ENCODE measurements at regions not wholly inside any gene's neighbourhood (a gene's known extent, or its start where the extent isn't known, plus 50 kb on each side); places are given as distances from the start of the nearest gene placed in this dataset.

DNA sequence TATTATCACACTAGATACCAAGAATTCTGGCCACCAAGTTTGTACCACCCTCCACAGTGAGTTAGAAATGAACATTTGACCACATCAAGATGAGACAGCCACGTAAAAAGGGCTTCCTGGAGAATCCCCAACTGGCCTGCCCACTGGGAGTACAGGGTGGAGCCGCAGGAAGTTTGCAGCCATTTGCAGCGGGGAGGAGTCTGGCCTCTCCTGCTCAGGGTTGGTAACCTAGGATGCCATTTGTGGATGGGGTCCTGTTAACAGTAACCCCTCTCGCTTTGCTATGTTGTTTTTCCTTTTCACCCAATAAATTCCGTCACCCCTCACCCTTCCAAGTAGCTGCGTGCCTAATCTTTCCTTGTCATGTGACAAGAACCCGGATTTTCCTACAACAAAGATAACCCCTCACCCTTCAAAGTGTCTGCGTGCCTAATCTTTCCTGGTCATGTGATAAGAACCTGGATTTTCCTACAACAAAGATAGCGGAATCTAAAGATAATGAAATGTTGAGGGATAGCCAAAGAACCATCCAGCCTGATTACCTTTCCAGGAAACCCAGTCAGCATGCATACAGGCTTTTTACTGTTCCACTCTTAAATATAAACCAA, 245.4 kb downstream of the NAF1 start:
- intact Hi-C loops (cut with micrococcal nuclease; ENCODE audit: unreplicated experiment) (no loop called here), in situ Hi-C loops (cut with MboI) (no loop called here)
- ChIA-PET POLR2A (no interaction called here), SMC1A (ENCODE audit: uncharacterized antibody, unreplicated experiment) (interaction anchor here (0.6 to 1.7 kb wide), 4 partner anchors 9 to 296 kb away, joined by 3 to 5 read pairs (median 4); no protein-coding TSS in a partner anchor), RAD21 (ENCODE audit: unreplicated experiment) (no interaction called here), CTCF (interaction anchor here (0.8 kb wide), 1 partner anchor 15 kb away, joined by 3 read pairs; no protein-coding TSS in a partner anchor)
- Histone ChIP-seq H3K4me3 (no peak overlapping the region), H3K4me1 (ENCODE audit: control insufficient read depth, insufficient read depth, low read length) (no peaks in the 10 kb centered on the region), H3K9me3 (replicated peaks; ENCODE audit: control insufficient read depth, insufficient read depth, low read length) (no peaks in the 10 kb centered on the region; the same call in 2 of the 3 replicates), H3K27ac (ENCODE audit: control insufficient read depth, insufficient read depth) (no peak overlapping the region), H3K9ac (ENCODE audit: control insufficient read depth, insufficient read depth, low read length) (no peak overlapping the region), H4K20me1 (ENCODE audit: control insufficient read depth, insufficient read depth) (no peaks in the 10 kb centered on the region), H3K4me2 (ENCODE audit: control insufficient read depth, insufficient read depth) (no peak overlapping the region), H2AFZ (ENCODE audit: control insufficient read depth, low read depth, low read length) (no peak overlapping the region), H3K27me3 (replicated peaks in 1 of 2; ENCODE audit: control insufficient read depth in 2 of 2, insufficient read depth in 2 of 2, low read length in 1 of 2) (0 out of 4 replicates have a peak, but pooled peaks cover 0 to 1% of the 10 kb centered on the region in 2 experiments), H3K36me3 (ENCODE audit: control insufficient read depth in 2 of 2, insufficient read depth in 2 of 2, low read length in 1 of 2) (no peaks in the 10 kb centered on the region), H3K79me2 (ENCODE audit: control insufficient read depth, insufficient read depth, low read length) (no peaks in the 10 kb centered on the region)
- ATAC-seq (no peak), FAIRE-seq (no peak), DNase-seq (ENCODE audit: low read depth, low spot score) (no peak)
- 29% methylated on average over 9 of the region's 9 CpGs for WGBS (ENCODE audit: insufficient coverage, insufficient replicate concordance, low lambda C conversion rate, missing lambda C conversion rate)
- BruUV-seq (replicated peaks): no TSS peak
- TF ChIP-seq NKRF (conservative IDR thresholded peaks at IDR 0.05) (no peak), ZNF217 (IDR thresholded peaks at IDR 0.05) (no peak), REST (IDR thresholded peaks at IDR 0.05; ENCODE audit: low read depth, low read length) (no peak), NR2C2 (IDR thresholded peaks at IDR 0.05; ENCODE audit: borderline replicate concordance, control insufficient read depth, insufficient read length, low read depth) (no peak), FOXK2 (IDR thresholded peaks at IDR 0.05) (no peak), MEF2A (IDR thresholded peaks at IDR 0.05; ENCODE audit: insufficient read depth, low read depth, low read length) (no peak), SIN3A (IDR thresholded peaks at IDR 0.05; ENCODE audit: low read depth, low read length) (no peak), FOXM1 (IDR thresholded peaks at IDR 0.05; ENCODE audit: low read depth, low read length) (no peak)
- TF ChIP-seq, protein P1, sequence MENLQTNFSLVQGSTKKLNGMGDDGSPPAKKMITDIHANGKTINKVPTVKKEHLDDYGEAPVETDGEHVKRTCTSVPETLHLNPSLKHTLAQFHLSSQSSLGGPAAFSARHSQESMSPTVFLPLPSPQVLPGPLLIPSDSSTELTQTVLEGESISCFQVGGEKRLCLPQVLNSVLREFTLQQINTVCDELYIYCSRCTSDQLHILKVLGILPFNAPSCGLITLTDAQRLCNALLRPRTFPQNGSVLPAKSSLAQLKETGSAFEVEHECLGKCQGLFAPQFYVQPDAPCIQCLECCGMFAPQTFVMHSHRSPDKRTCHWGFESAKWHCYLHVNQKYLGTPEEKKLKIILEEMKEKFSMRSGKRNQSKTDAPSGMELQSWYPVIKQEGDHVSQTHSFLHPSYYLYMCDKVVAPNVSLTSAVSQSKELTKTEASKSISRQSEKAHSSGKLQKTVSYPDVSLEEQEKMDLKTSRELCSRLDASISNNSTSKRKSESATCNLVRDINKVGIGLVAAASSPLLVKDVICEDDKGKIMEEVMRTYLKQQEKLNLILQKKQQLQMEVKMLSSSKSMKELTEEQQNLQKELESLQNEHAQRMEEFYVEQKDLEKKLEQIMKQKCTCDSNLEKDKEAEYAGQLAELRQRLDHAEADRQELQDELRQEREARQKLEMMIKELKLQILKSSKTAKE (IDR thresholded peaks at IDR 0.05; ENCODE audit: low read depth, poor library complexity, severe bottlenecking): no peak
- TF ChIP-seq, protein P2, sequence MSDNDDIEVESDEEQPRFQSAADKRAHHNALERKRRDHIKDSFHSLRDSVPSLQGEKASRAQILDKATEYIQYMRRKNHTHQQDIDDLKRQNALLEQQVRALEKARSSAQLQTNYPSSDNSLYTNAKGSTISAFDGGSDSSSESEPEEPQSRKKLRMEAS (IDR thresholded peaks at IDR 0.05; ENCODE audit: low read depth, low read length): no peak
- TF ChIP-seq, protein P3, sequence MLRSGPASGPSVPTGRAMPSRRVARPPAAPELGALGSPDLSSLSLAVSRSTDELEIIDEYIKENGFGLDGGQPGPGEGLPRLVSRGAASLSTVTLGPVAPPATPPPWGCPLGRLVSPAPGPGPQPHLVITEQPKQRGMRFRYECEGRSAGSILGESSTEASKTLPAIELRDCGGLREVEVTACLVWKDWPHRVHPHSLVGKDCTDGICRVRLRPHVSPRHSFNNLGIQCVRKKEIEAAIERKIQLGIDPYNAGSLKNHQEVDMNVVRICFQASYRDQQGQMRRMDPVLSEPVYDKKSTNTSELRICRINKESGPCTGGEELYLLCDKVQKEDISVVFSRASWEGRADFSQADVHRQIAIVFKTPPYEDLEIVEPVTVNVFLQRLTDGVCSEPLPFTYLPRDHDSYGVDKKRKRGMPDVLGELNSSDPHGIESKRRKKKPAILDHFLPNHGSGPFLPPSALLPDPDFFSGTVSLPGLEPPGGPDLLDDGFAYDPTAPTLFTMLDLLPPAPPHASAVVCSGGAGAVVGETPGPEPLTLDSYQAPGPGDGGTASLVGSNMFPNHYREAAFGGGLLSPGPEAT (IDR thresholded peaks at IDR 0.05; ENCODE audit: low read depth): no peak

Measured in GM12878 (cell line).